ENCODE measurements at regions not wholly inside any gene's neighbourhood (a gene's known extent, or its start where the extent isn't known, plus 50 kb on each side); places are given as distances from the start of the nearest gene placed in this dataset.

DNA sequence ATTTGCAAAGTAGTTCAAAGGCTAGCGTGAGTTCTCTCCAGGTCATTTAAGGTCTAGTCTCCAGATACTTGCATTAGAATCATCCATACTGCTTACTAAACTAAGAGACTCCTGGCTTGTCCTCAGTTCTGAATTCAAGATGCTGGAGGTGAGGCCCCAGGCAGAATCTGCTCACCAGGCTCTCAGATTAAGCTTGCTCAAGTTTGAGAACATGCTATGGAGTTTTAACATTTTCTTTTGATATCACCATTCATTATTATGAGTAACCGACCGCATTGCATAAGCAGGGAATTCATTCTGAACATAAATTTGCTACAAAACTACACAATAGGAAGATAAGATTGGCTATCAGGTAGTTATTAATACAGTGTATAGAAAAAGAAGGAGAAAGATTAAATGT lies 409.7 kb upstream of the FANCL start:
- DNase-seq (ENCODE audit: low read depth in 1 of 2, low spot score in 1 of 2) (no peak), ATAC-seq (no peak), FAIRE-seq (no peak)
- Histone ChIP-seq H3K9me3 (no peaks in the 10 kb centered on the region), H3K4me3 (no peak overlapping the region), H3K27ac (no peak overlapping the region), H3K4me1 (no peaks in the 10 kb centered on the region), H3K4me2 (no peak overlapping the region)
- ChIA-PET CTCF (no interaction called here), POLR2A (no interaction called here)
- WGBS (ENCODE audit: missing lambda C conversion rate) = 48% methylated on average over 3 of the region's 3 CpGs
- TF ChIP-seq FOXS1 (CRISPR knock-in tag; IDR thresholded peaks at IDR 0.05) (no peak), CEBPB (IDR thresholded peaks at IDR 0.05) (no peak), NFE2L2 (conservative IDR thresholded peaks at IDR 0.05; ENCODE audit: low read length) (no peak), RFX5 (IDR thresholded peaks at IDR 0.05) (no peak), FOSB (CRISPR knock-in tag; IDR thresholded peaks at IDR 0.05) (no peak), HMGXB4 (CRISPR knock-in tag; IDR thresholded peaks at IDR 0.05; ENCODE audit: borderline replicate concordance) (no peak), NR3C1 (IDR thresholded peaks at IDR 0.05) (no peak), ZNF302 (CRISPR knock-in tag; IDR thresholded peaks at IDR 0.05) (no peak), CBX8 (IDR thresholded peaks at IDR 0.05) (no peak), HOXA7 (CRISPR knock-in tag; IDR thresholded peaks at IDR 0.05) (no peak), HDAC2 (IDR thresholded peaks at IDR 0.05) (no peak), ZC3H11A (IDR thresholded peaks at IDR 0.05) (no peak), RAD21 (conservative IDR thresholded peaks at IDR 0.05 in 1 of 2, IDR thresholded peaks at IDR 0.05 in 1 of 2) (no peak), EP300 (IDR thresholded peaks at IDR 0.05) (no peak)
- TF ChIP-seq, protein P1, sequence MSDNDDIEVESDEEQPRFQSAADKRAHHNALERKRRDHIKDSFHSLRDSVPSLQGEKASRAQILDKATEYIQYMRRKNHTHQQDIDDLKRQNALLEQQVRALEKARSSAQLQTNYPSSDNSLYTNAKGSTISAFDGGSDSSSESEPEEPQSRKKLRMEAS (IDR thresholded peaks at IDR 0.05) = no peak

- Histone ChIP-seq H3K4me1 (no peaks in the 10 kb centered on the region), H3K27ac (no peak overlapping the region), H3K4me3 (no peak overlapping the region), H3K4me2 (no peak overlapping the region), H3K9me3 (no peaks in the 10 kb centered on the region)
- POLR2A ChIA-PET = no interaction called here
- DNase-seq (ENCODE audit: low read depth in 1 of 2, low spot score in 1 of 2) = no peak
- no peak for TF ChIP-seq ESRRA (IDR thresholded peaks at IDR 0.05; ENCODE audit: borderline replicate concordance, low read length)
- no peak for ATAC-seq
- 53% methylated on average over 2 of the region's 2 CpGs for WGBS (ENCODE audit: missing lambda C conversion rate)
- FAIRE-seq = no peak
- CTCF ChIA-PET = no interaction called here
These were observed 408.6 kb upstream of the FANCL start for GRCh38 chr2:58649756-58650155.

GRCh38 chr2:58645017-58645416 lies 403.9 kb upstream of the FANCL start:
- no peak overlapping the region for H3K4me3 ChIP-seq
- FAIRE-seq (no peak), DNase-seq (ENCODE audit: low read depth in 1 of 2, low spot score in 1 of 2) (no peak), ATAC-seq (no peak)
- CTCF ChIA-PET = no interaction called here
- no peak overlapping the region for H3K27ac ChIP-seq
- POLR2A ChIA-PET = no interaction called here
- H3K9me3 ChIP-seq = no peaks in the 10 kb centered on the region
- 45% methylated on average over 4 of the region's 4 CpGs for WGBS (ENCODE audit: missing lambda C conversion rate)
- H3K4me1 ChIP-seq = no peaks in the 10 kb centered on the region
- H3K4me2 ChIP-seq = no peak overlapping the region
- TF ChIP-seq HMGXB4 (CRISPR knock-in tag; IDR thresholded peaks at IDR 0.05; ENCODE audit: borderline replicate concordance) = no peak
- no peak for TF ChIP-seq KDM5A (IDR thresholded peaks at IDR 0.05)
- TF ChIP-seq, protein P2, sequence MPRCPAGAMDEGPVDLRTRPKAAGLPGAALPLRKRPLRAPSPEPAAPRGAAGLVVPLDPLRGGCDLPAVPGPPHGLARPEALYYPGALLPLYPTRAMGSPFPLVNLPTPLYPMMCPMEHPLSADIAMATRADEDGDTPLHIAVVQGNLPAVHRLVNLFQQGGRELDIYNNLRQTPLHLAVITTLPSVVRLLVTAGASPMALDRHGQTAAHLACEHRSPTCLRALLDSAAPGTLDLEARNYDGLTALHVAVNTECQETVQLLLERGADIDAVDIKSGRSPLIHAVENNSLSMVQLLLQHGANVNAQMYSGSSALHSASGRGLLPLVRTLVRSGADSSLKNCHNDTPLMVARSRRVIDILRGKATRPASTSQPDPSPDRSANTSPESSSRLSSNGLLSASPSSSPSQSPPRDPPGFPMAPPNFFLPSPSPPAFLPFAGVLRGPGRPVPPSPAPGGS (IDR thresholded peaks at IDR 0.05) = no peak
- TF ChIP-seq, protein P1 (IDR thresholded peaks at IDR 0.05) = no peak
- TF ChIP-seq, protein P3, sequence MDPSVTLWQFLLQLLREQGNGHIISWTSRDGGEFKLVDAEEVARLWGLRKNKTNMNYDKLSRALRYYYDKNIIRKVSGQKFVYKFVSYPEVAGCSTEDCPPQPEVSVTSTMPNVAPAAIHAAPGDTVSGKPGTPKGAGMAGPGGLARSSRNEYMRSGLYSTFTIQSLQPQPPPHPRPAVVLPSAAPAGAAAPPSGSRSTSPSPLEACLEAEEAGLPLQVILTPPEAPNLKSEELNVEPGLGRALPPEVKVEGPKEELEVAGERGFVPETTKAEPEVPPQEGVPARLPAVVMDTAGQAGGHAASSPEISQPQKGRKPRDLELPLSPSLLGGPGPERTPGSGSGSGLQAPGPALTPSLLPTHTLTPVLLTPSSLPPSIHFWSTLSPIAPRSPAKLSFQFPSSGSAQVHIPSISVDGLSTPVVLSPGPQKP (IDR thresholded peaks at IDR 0.05; ENCODE audit: low read depth, low read length) = no peak
- no peak for TF ChIP-seq HOXA7 (CRISPR knock-in tag; IDR thresholded peaks at IDR 0.05)
- TF ChIP-seq, protein P4, sequence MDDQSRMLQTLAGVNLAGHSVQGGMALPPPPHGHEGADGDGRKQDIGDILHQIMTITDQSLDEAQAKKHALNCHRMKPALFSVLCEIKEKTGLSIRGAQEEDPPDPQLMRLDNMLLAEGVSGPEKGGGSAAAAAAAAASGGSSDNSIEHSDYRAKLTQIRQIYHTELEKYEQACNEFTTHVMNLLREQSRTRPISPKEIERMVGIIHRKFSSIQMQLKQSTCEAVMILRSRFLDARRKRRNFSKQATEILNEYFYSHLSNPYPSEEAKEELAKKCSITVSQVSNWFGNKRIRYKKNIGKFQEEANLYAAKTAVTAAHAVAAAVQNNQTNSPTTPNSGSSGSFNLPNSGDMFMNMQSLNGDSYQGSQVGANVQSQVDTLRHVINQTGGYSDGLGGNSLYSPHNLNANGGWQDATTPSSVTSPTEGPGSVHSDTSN (IDR thresholded peaks at IDR 0.05) = no peak
- TF ChIP-seq TFCP2L1 (CRISPR knock-in tag; IDR thresholded peaks at IDR 0.05) = no peak
- TF ChIP-seq BHLHE40 (IDR thresholded peaks at IDR 0.05; ENCODE audit: low read depth, low read length) = no peak
- TF ChIP-seq JUNB (IDR thresholded peaks at IDR 0.05) = no peak
- TF ChIP-seq ZC3H11A (IDR thresholded peaks at IDR 0.05) = no peak
- no peak for TF ChIP-seq CHD4 (IDR thresholded peaks at IDR 0.05; ENCODE audit: borderline replicate concordance)
- TF ChIP-seq FOSB (CRISPR knock-in tag; IDR thresholded peaks at IDR 0.05) = no peak

Data from A549 (cell line).